PFSK-1 (cell line): ENCODE measurements at regions not wholly inside any gene's neighbourhood (a gene's known extent, or its start where the extent isn't known, plus 50 kb on each side); places are given as distances from the start of the nearest gene placed in this dataset.

ENCODE experiments used
- FOXP2 ChIP-seq: optimal IDR thresholded peaks from 2 replicates; pipeline ENCODE3; 2011; ENCODE audit warnings: borderline replicate concordance, control low read depth, inconsistent platforms; ENCODE audit not compliant: insufficient read depth; ENCODE audit errors: extremely low read length, extremely low read depth
- POLR2AphosphoS5 ChIP-seq: IDR thresholded peaks from 2 replicates; pipeline ENCODE4 v1.6.1; 2012; ENCODE audit warnings: low read depth, mild to moderate bottlenecking, control low read depth, low read length, moderate library complexity
- SIN3A ChIP-seq: IDR thresholded peaks from 2 replicates; pipeline ENCODE4 v1.6.1; 2012; ENCODE audit warnings: mild to moderate bottlenecking, low read length, moderate library complexity, borderline replicate concordance; ENCODE audit not compliant: insufficient read depth
- TAF1 ChIP-seq: IDR thresholded peaks from 2 replicates; pipeline ENCODE4 v1.6.1; 2012; ENCODE audit warnings: low read length, control low read depth, borderline replicate concordance; ENCODE audit not compliant: insufficient read depth
- TF ChIP-seq, protein P1 (sequence below), 2 experiments: IDR thresholded peaks; 2 replicates each; pipeline versions ENCODE4 v1.6.1 to v1.8.0; 2011 to 2012; ENCODE audit warnings: low read depth in 2 of 2, low read length in 2 of 2, control low read depth in 1 of 2, inconsistent platforms in 1 of 2, mild to moderate bottlenecking in 1 of 2, moderate library complexity in 1 of 2; ENCODE audit not compliant: insufficient read depth in 1 of 2

DNA sequence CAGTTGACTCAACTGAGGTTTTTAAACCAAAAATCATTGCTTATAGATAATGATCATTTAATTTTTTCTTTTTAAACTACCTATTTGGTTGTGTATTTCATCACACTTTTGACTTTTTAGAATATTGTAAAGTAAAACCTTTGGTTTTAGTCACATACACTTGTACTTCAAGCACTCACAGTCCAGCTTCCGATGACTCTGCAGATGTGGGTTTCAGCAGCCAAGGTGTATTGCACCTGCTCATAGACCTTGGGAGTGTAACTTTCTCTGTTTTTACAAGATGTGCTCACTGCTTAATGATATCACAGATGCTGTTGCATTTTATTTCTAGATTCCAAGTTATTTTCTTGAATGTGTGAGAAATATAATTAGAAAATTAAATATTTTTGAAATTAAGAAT lies 188.3 kb upstream of the SLC38A2 start:
- TF ChIP-seq TAF1 = no peak
- TF ChIP-seq, protein P1, sequence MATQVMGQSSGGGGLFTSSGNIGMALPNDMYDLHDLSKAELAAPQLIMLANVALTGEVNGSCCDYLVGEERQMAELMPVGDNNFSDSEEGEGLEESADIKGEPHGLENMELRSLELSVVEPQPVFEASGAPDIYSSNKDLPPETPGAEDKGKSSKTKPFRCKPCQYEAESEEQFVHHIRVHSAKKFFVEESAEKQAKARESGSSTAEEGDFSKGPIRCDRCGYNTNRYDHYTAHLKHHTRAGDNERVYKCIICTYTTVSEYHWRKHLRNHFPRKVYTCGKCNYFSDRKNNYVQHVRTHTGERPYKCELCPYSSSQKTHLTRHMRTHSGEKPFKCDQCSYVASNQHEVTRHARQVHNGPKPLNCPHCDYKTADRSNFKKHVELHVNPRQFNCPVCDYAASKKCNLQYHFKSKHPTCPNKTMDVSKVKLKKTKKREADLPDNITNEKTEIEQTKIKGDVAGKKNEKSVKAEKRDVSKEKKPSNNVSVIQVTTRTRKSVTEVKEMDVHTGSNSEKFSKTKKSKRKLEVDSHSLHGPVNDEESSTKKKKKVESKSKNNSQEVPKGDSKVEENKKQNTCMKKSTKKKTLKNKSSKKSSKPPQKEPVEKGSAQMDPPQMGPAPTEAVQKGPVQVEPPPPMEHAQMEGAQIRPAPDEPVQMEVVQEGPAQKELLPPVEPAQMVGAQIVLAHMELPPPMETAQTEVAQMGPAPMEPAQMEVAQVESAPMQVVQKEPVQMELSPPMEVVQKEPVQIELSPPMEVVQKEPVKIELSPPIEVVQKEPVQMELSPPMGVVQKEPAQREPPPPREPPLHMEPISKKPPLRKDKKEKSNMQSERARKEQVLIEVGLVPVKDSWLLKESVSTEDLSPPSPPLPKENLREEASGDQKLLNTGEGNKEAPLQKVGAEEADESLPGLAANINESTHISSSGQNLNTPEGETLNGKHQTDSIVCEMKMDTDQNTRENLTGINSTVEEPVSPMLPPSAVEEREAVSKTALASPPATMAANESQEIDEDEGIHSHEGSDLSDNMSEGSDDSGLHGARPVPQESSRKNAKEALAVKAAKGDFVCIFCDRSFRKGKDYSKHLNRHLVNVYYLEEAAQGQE (IDR thresholded peaks at IDR 0.05; ENCODE audit: insufficient read depth in 1 of 2, low read depth in 2 of 2, low read length in 2 of 2) = no peak
- TF ChIP-seq SIN3A = no peak
- TF ChIP-seq POLR2AphosphoS5 = no peak
- no peak for TF ChIP-seq FOXP2

DNA sequence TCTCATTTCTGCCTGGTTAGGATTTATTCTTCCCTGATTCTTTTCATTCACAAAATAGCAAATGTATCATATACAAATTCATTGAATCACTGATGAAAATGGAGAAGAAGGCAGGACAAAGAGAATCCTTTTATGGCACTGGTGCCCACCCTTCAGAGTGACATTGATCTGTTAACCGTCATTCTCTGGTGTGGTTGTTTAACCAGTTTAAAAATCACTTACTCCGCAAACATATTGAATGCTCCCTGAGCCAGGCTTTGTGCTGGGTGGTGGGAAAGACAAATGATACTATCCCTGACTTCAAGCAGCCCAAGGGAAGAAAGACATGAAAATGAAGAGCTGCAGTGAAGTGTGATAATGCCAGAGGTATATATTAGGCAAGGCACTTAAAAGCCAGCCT lies 187.5 kb upstream of the SLC38A2 start:
- TF ChIP-seq TAF1 = no peak
- no peak for TF ChIP-seq POLR2AphosphoS5
- TF ChIP-seq SIN3A = no peak
- TF ChIP-seq, protein P1 (IDR thresholded peaks at IDR 0.05; ENCODE audit: insufficient read depth in 1 of 2, low read depth in 2 of 2, low read length in 2 of 2) = no peak
- no peak for TF ChIP-seq FOXP2

DNA sequence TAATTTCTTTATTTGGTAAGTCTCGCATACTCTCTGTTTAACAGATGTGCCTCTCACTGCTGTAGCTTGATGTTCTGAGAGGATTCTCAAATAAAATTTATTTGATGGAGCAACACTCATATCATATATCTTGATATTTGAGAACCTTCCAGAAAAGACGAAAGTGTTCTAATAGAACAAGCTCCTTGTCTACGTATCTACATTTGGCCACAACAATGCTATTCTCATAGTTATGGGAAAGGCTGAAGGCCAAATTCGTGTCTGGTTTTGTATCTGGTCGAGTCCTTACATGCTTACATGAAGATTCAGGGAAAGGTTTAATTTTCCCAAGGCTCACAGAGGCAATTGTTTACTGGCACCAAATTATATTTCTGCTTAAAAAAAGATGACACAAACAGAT lies 186.7 kb upstream of the SLC38A2 start:
- TF ChIP-seq POLR2AphosphoS5 (no peak), TAF1 (no peak), SIN3A (no peak), FOXP2 (no peak)
- TF ChIP-seq, protein P1 (IDR thresholded peaks at IDR 0.05; ENCODE audit: insufficient read depth in 1 of 2, low read depth in 2 of 2, low read length in 2 of 2) = no peak

DNA sequence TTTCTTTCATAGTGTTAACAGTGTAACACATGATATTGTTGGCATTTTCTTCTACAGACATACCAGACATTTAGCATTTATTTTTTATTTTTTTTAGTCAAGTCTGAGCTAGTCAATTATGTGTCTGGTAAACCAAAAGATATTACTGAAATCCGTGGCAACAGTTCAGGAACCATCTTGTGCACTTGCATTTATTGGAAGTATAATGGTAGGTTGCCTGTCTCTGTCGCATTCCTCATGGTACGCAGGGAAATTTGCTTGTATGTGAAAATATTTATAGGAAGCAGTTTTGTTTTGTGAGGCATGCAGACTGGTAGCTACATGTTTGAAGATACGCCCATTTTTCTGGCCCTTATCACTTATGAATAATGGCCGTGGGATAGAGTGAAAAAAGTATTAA lies 186.1 kb upstream of the SLC38A2 start:
- no peak for TF ChIP-seq TAF1
- TF ChIP-seq, protein P1 (IDR thresholded peaks at IDR 0.05; ENCODE audit: insufficient read depth in 1 of 2, low read depth in 2 of 2, low read length in 2 of 2) = no peak
- TF ChIP-seq SIN3A = no peak
- TF ChIP-seq FOXP2 = no peak
- no peak for TF ChIP-seq POLR2AphosphoS5
